ENCODE measurements at regions not wholly inside any gene's neighbourhood (a gene's known extent, or its start where the extent isn't known, plus 50 kb on each side); places are given as distances from the start of the nearest gene placed in this dataset.

DNA sequence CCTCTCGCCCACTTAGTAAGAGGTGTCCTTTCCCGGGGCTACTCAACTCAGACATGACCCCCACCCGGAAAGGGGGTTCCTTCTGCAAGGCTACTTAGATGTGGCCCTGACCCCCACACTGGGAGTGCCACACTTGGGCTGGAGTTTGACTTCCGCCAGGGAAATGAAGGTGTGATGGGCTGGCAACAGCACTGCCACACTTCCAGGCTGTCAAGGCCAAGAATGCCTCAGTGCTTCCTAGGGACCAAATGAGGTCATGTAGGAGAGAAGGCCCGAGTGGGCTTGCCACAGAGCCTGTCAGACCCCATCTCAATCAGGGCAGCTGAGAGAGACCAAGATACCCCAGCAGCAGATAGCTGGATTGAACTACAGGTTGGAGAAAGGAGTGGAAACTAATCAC is 55.5 kb downstream of the DRD1 start:
- DNase-seq (ENCODE audit: low read depth), result no peak
- TF ChIP-seq, protein P1, sequence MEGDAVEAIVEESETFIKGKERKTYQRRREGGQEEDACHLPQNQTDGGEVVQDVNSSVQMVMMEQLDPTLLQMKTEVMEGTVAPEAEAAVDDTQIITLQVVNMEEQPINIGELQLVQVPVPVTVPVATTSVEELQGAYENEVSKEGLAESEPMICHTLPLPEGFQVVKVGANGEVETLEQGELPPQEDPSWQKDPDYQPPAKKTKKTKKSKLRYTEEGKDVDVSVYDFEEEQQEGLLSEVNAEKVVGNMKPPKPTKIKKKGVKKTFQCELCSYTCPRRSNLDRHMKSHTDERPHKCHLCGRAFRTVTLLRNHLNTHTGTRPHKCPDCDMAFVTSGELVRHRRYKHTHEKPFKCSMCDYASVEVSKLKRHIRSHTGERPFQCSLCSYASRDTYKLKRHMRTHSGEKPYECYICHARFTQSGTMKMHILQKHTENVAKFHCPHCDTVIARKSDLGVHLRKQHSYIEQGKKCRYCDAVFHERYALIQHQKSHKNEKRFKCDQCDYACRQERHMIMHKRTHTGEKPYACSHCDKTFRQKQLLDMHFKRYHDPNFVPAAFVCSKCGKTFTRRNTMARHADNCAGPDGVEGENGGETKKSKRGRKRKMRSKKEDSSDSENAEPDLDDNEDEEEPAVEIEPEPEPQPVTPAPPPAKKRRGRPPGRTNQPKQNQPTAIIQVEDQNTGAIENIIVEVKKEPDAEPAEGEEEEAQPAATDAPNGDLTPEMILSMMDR (IDR thresholded peaks at IDR 0.05; ENCODE audit: insufficient read depth, low read depth, low read length, missing control alignments), result no peak
- no peak overlapping the region for H3K4me3 ChIP-seq (ENCODE audit: low read length)

DNA sequence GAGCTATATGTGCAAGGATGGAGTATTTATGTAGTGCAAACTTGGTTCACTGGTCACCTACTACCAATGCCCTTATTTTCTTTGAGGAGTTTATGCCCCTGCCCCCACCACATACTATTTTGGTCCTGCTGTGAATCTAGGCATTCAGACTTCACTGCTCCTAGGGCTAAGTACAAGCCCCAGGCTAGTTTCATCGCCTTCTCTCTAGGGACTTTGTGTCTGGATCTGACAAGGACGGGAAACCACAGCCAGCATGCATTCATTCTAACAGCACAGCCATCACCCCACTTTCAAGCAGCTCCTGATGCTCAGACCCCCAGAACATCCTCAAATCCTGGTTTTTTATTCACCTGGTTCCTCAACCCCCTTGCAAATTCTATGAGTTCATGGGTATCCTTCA is 56.8 kb downstream of the DRD1 start:
- TF ChIP-seq, protein P1 (IDR thresholded peaks at IDR 0.05; ENCODE audit: insufficient read depth, low read depth, low read length, missing control alignments), result no peak
- no peak overlapping the region for H3K4me3 ChIP-seq (ENCODE audit: low read length)
- no peak for DNase-seq (ENCODE audit: low read depth)

DNA sequence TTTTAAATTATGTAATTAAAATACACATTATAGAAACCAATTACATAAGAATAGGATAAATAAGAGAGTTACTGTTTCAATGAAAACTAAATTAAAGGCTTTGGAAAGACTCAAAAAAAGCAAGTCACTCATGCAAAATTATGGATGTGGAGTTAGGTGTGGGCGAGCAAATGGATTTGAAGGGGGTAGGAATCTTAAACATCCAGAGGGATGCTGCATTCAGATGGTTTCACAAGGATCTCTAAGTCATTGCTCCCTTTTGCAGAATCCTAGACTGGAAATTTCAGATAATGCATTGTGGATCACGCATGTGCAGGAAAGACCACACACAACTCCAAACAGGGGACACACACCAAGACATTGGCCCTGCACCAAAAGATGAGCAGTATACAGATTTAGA is 57.5 kb downstream of the DRD1 start:
- no peak for DNase-seq (ENCODE audit: low read depth)
- H3K4me3 ChIP-seq (ENCODE audit: low read length), result no peak overlapping the region
- TF ChIP-seq, protein P1 (IDR thresholded peaks at IDR 0.05; ENCODE audit: insufficient read depth, low read depth, low read length, missing control alignments), result no peak

DNA sequence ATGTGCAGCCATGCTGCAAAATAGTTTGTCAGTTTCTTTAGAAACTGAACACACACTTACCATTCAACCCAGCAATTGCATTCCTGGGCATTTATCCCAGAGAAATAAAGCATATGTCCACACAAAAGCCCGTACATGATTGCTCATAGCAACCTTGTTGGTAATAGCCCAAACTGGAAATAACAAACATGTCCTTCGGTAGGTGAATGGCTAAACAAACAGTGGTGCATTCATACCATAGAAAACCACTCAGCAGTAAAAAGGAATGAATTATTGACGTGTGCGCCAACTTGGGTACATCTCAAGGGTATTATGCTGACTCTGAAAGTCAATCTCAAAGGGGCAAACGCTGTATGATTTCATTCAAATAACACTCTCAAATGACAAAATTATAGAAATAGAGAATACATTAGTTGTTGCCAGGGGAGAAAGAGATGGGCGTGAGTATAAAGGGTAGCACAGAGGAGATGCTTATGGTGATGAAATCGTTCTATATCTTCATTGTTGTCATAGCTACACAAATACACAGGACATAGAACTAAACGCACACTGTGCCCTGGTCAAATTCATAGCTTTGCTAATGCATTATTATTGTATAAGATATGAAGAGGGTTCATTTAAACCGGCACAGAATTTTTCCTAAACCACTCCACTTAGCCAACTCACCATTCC is 58.2 kb downstream of the DRD1 start:
- DNase-seq (ENCODE audit: low read depth), result no peak
- no peak overlapping the region for H3K4me3 ChIP-seq (ENCODE audit: low read length)
- TF ChIP-seq, protein P1 (IDR thresholded peaks at IDR 0.05; ENCODE audit: insufficient read depth, low read depth, low read length, missing control alignments), result no peak

DNA sequence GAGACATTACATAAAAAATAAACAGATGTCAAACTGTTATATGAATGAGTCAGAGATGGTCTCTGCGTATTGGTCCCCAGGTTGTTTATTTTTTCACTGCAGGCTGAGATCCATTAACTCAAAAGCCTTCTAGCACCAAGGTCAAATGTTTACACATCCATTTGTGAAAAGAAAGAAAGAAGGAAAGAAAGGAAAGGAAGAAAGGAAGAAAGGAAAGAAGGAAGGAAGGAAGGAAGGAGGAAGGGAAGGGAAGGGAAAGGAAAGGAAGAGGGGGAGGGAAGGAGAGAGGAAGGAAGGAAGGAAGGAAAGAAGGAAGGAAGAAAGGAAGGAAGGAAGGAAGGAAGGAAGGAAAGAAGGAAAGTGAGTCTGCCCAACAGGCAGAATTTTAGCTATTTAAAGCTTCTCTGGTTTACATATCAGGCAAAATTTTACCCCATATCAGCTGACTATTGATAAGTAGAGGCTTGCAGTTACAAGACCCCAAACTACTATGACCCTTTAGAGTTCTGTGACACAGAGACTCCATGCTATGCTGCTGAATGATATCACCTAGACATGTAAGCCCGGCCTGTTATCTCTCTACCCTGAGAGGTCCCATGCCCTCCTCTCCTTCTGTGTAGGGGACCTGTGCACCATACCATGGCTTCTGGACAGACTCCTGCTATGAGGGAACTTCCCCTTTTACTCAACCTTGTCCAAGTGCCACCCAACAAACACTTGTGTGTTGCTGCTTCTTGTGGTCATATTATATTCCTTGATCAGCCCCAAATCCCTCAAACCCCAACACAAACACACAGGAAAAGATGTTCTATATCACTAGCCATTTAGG is 59.0 kb downstream of the DRD1 start:
- no peak overlapping the region for H3K4me3 ChIP-seq (ENCODE audit: low read length)
- TF ChIP-seq, protein P1 (IDR thresholded peaks at IDR 0.05; ENCODE audit: insufficient read depth, low read depth, low read length, missing control alignments), result no peak
- DNase-seq (ENCODE audit: low read depth), result no peak

DNA sequence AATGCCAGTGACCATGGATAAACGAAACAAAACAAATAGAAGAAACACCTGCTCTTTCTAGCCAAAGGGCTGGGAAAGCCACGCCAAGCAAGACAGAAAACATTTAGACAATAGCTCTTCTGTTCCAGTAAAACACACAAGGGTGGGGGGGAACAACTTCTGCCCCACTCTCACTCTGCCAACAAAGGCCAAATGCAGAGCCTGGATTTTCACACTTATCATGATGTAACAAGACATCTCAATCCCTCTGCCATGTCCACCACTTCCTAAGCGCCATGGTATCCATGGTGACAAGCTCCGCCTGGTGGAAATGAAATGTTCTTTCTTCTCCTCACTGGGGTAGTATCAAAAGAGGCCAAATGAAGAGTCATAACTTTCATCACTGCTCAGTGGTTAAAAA is 60.6 kb downstream of the DRD1 start:
- no peak overlapping the region for H3K4me3 ChIP-seq (ENCODE audit: low read length)
- no peak for DNase-seq (ENCODE audit: low read depth)
- TF ChIP-seq, protein P1 (IDR thresholded peaks at IDR 0.05; ENCODE audit: insufficient read depth, low read depth, low read length, missing control alignments), result no peak

All from epithelial cell of esophagus (primary cell).